ENCODE measurements at regions not wholly inside any gene's neighbourhood (a gene's known extent, or its start where the extent isn't known, plus 50 kb on each side); places are given as distances from the start of the nearest gene placed in this dataset.

DNA sequence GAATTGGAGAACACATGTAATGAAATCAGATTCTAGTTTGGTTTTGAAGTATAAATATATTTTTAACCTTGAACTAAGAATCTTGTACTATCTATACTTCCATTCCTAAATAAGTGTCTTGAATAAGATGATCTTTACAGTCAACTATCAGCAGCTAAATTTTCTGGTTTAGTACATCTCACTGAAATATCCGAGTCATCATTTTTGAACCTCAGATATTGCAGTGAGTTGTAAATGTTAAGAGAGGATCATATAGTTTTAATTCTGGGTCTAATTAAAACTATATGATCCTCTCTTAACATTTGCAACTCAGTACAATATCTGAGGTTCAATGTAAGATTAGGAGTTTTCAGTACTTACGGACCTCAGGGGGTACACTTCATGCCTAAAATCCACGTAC, 768.8 kb upstream of the ADAMTS5 start:
- Histone ChIP-seq H3K36me3 (ENCODE audit: control insufficient read depth, insufficient read depth, low read length) (no peaks in the 10 kb centered on the region), H3K4me3 (ENCODE audit: low read depth in 2 of 2, low read length in 2 of 2) (no peak overlapping the region), H3K9me3 (ENCODE audit: control insufficient read depth, insufficient read depth, low read depth, low read length) (no peaks in the 10 kb centered on the region), H3K27ac (ENCODE audit: low read length) (no peak overlapping the region), H3K27me3 (ENCODE audit: control insufficient read depth, insufficient read depth, low read length) (no peaks in the 10 kb centered on the region), H3K4me1 (ENCODE audit: control insufficient read depth, insufficient read depth, low read length) (no peaks in the 10 kb centered on the region)
- in situ Hi-C loops (cut with HindIII; ENCODE audit: low pct_unique_long_range_greater_than_20kb, low sequenced_read_pairs), result no loop called here
- ChIA-PET CTCF (no interaction called here), POLR2A (no interaction called here)
- no TSS peak for BruUV-seq (replicated peaks)
- no peak for ATAC-seq
- TF ChIP-seq, protein P1, sequence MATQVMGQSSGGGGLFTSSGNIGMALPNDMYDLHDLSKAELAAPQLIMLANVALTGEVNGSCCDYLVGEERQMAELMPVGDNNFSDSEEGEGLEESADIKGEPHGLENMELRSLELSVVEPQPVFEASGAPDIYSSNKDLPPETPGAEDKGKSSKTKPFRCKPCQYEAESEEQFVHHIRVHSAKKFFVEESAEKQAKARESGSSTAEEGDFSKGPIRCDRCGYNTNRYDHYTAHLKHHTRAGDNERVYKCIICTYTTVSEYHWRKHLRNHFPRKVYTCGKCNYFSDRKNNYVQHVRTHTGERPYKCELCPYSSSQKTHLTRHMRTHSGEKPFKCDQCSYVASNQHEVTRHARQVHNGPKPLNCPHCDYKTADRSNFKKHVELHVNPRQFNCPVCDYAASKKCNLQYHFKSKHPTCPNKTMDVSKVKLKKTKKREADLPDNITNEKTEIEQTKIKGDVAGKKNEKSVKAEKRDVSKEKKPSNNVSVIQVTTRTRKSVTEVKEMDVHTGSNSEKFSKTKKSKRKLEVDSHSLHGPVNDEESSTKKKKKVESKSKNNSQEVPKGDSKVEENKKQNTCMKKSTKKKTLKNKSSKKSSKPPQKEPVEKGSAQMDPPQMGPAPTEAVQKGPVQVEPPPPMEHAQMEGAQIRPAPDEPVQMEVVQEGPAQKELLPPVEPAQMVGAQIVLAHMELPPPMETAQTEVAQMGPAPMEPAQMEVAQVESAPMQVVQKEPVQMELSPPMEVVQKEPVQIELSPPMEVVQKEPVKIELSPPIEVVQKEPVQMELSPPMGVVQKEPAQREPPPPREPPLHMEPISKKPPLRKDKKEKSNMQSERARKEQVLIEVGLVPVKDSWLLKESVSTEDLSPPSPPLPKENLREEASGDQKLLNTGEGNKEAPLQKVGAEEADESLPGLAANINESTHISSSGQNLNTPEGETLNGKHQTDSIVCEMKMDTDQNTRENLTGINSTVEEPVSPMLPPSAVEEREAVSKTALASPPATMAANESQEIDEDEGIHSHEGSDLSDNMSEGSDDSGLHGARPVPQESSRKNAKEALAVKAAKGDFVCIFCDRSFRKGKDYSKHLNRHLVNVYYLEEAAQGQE (IDR thresholded peaks at IDR 0.05; ENCODE audit: insufficient read depth in 1 of 2, low read depth in 2 of 2, low read length in 1 of 2), result no peak
- TF ChIP-seq SIN3A (IDR thresholded peaks at IDR 0.05; ENCODE audit: borderline replicate concordance, insufficient read depth, low read depth, low read length) (no peak), POLR2AphosphoS5 (IDR thresholded peaks at IDR 0.05; ENCODE audit: low read depth, low read length) (no peak), TCF7L2 (IDR thresholded peaks at IDR 0.05; ENCODE audit: low read depth, low read length) (no peak)
- TF ChIP-seq, protein P2, sequence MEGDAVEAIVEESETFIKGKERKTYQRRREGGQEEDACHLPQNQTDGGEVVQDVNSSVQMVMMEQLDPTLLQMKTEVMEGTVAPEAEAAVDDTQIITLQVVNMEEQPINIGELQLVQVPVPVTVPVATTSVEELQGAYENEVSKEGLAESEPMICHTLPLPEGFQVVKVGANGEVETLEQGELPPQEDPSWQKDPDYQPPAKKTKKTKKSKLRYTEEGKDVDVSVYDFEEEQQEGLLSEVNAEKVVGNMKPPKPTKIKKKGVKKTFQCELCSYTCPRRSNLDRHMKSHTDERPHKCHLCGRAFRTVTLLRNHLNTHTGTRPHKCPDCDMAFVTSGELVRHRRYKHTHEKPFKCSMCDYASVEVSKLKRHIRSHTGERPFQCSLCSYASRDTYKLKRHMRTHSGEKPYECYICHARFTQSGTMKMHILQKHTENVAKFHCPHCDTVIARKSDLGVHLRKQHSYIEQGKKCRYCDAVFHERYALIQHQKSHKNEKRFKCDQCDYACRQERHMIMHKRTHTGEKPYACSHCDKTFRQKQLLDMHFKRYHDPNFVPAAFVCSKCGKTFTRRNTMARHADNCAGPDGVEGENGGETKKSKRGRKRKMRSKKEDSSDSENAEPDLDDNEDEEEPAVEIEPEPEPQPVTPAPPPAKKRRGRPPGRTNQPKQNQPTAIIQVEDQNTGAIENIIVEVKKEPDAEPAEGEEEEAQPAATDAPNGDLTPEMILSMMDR (IDR thresholded peaks at IDR 0.05), result no peak
- intact Hi-C loops (cut with micrococcal nuclease; ENCODE audit: unreplicated experiment), result no loop called here
- no peak for DNase-seq (ENCODE audit: low read depth, low spot score)

DNA sequence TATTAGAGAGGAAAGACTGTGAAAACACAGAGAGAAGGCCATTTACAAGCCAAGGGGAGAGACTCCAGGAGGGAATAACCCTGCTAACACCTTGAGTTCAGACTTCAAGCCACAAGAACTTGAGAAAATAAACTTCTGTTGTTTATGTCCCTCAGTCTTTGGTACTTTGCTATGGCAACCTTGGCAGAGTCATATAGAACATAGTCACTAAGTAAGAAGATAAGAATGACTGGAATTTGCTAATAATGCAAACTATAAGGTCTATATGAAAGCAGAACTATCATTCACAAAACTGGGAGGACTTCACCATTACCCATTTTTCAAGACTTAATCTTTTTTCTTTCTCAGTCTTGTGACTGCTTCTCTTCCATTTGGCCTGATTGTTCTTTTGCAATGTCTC, 767.3 kb upstream of the ADAMTS5 start:
- Histone ChIP-seq H3K36me3 (ENCODE audit: control insufficient read depth, insufficient read depth, low read length) (no peaks in the 10 kb centered on the region), H3K4me3 (ENCODE audit: low read depth in 2 of 2, low read length in 2 of 2) (no peak overlapping the region), H3K27me3 (ENCODE audit: control insufficient read depth, insufficient read depth, low read length) (no peaks in the 10 kb centered on the region), H3K4me1 (ENCODE audit: control insufficient read depth, insufficient read depth, low read length) (no peaks in the 10 kb centered on the region), H3K27ac (ENCODE audit: low read length) (no peak overlapping the region), H3K9me3 (ENCODE audit: control insufficient read depth, insufficient read depth, low read depth, low read length) (no peaks in the 10 kb centered on the region)
- CTCF ChIA-PET, result no interaction called here
- no TSS peak for BruUV-seq (replicated peaks)
- DNase-seq (ENCODE audit: low read depth, low spot score), result no peak
- in situ Hi-C loops (cut with HindIII; ENCODE audit: low pct_unique_long_range_greater_than_20kb, low sequenced_read_pairs) (no loop called here), intact Hi-C loops (cut with micrococcal nuclease; ENCODE audit: unreplicated experiment) (no loop called here)
- ATAC-seq, result no peak
- POLR2A ChIA-PET, result no interaction called here
- TF ChIP-seq, protein P1 (IDR thresholded peaks at IDR 0.05; ENCODE audit: insufficient read depth in 1 of 2, low read depth in 2 of 2, low read length in 1 of 2), result no peak
- TF ChIP-seq SIN3A (IDR thresholded peaks at IDR 0.05; ENCODE audit: borderline replicate concordance, insufficient read depth, low read depth, low read length) (no peak), TCF7L2 (IDR thresholded peaks at IDR 0.05; ENCODE audit: low read depth, low read length) (no peak), POLR2AphosphoS5 (IDR thresholded peaks at IDR 0.05; ENCODE audit: low read depth, low read length) (no peak)
- TF ChIP-seq, protein P2 (IDR thresholded peaks at IDR 0.05), result no peak
